H1 (cell line): ENCODE measurements at regions not wholly inside any gene's neighbourhood (a gene's known extent, or its start where the extent isn't known, plus 50 kb on each side); places are given as distances from the start of the nearest gene placed in this dataset.

Experiments
- CBX5 ChIP-seq: fragments of 300-800, 300-1000 bp; sonication (generic); IDR thresholded peaks from 2 replicates; pipeline ENCODE4 v1.7.1; 2016; ENCODE audit warnings: antibody characterized with exemption, low read length, low read depth
- CREB1 ChIP-seq: IDR thresholded peaks from 2 replicates; pipeline ENCODE4 v1.6.1; 2012; ENCODE audit warnings: inconsistent platforms
- EGR1 ChIP-seq: IDR thresholded peaks from 2 replicates; pipeline ENCODE4 v1.6.1; 2011; ENCODE audit warnings: low read depth, low read length, borderline replicate concordance
- EP300 ChIP-seq, 2 experiments: IDR thresholded peaks; 1 replicate in 1 of 2; 2 replicates in 1 of 2; pipeline ENCODE4 v1.6.1; 2011 to 2012; ENCODE audit warnings: low read depth in 2 of 2, low read length in 2 of 2, mild to moderate bottlenecking in 2 of 2, borderline replicate concordance in 1 of 2, inconsistent platforms in 1 of 2, moderate library complexity in 1 of 2
- RFX5 ChIP-seq: IDR thresholded peaks from 2 replicates; pipeline ENCODE4 v1.6.1; 2011; ENCODE audit warnings: low read depth, low read length, improper control_type of control experiment, borderline replicate concordance
- TAF1 ChIP-seq: IDR thresholded peaks from 2 replicates; pipeline ENCODE4 v1.6.1; 2011; ENCODE audit warnings: mild to moderate bottlenecking, low read depth, low read length
- TF ChIP-seq, protein P1 (sequence below), 3 experiments: IDR thresholded peaks; 1 replicate in 2 of 3; 2 replicates in 1 of 3; pipeline versions ENCODE4 v1.5.1 to v1.6.1; 2011; ENCODE audit warnings: low read length in 3 of 3, mild to moderate bottlenecking in 3 of 3, inconsistent platforms in 2 of 3, low read depth in 1 of 3, moderate library complexity in 1 of 3; ENCODE audit not compliant: insufficient read depth in 1 of 3; ENCODE audit errors: control extremely low read depth in 1 of 3

DNA sequence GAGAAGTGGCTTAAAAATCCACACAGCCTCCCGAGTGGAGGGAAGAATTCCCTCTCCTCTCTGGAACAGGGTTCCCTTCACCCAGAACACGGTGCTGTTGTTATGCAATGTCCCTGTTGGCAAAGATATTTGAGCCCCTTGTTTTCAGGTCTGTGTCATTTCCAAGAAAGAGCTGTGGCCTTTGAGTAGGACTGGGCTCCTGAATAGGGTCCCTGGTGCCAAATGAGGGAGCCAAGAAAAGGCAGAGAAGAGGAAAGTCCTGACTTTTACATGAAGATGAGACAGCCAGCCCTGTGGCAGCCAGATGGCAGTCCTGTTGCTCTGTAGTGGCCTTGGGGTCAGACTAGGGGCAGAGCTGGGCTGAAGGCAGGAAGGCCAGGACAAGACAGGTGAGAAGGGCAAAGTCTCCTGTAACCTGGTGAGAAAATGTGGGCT, 51.2 kb upstream of the ELF5 start:
- TF ChIP-seq CREB1, result no peak
- no peak for TF ChIP-seq CBX5
- no peak for TF ChIP-seq TAF1
- no peak for TF ChIP-seq EGR1
- TF ChIP-seq RFX5, result no peak
- no peak for TF ChIP-seq EP300 (IDR thresholded peaks at IDR 0.05; ENCODE audit: borderline replicate concordance in 1 of 2, low read depth in 2 of 2, low read length in 2 of 2)
- TF ChIP-seq, protein P1, sequence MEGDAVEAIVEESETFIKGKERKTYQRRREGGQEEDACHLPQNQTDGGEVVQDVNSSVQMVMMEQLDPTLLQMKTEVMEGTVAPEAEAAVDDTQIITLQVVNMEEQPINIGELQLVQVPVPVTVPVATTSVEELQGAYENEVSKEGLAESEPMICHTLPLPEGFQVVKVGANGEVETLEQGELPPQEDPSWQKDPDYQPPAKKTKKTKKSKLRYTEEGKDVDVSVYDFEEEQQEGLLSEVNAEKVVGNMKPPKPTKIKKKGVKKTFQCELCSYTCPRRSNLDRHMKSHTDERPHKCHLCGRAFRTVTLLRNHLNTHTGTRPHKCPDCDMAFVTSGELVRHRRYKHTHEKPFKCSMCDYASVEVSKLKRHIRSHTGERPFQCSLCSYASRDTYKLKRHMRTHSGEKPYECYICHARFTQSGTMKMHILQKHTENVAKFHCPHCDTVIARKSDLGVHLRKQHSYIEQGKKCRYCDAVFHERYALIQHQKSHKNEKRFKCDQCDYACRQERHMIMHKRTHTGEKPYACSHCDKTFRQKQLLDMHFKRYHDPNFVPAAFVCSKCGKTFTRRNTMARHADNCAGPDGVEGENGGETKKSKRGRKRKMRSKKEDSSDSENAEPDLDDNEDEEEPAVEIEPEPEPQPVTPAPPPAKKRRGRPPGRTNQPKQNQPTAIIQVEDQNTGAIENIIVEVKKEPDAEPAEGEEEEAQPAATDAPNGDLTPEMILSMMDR (IDR thresholded peaks at IDR 0.05; ENCODE audit: control extremely low read depth in 1 of 3, insufficient read depth in 1 of 3, low read depth in 1 of 3, low read length in 3 of 3), result peak; percentile 7 to 30 (median 14); a peak in 3 of 4 replicates
